ENCODE measurements at regions not wholly inside any gene's neighbourhood (a gene's known extent, or its start where the extent isn't known, plus 50 kb on each side); places are given as distances from the start of the nearest gene placed in this dataset.
"Not testable (repeated sequence)": the region's sequence is repeated elsewhere in the genome, so short reads cannot be mapped to it uniquely, and the experiment has no call there.

DNA sequence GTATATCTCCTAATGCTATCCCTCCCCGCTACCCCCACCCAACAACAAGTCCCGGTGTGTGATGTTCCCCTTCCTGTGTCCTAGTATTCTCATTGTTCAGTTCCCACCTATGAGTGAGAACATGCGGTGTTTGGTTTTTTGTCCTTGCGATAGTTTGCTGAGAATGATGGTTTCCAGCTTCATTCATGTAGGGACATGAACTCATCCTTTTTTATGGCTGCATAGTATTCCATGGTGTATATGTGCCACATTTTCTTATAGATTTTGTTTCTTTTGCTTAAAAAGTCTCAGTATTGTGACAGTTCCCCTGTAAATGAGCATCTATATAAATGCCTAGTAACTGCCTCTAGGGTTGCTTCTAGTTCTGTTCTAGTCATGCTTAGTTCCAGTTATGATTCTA is 153.0 kb upstream of the EOLA2 start:
- TF ChIP-seq, protein P1, sequence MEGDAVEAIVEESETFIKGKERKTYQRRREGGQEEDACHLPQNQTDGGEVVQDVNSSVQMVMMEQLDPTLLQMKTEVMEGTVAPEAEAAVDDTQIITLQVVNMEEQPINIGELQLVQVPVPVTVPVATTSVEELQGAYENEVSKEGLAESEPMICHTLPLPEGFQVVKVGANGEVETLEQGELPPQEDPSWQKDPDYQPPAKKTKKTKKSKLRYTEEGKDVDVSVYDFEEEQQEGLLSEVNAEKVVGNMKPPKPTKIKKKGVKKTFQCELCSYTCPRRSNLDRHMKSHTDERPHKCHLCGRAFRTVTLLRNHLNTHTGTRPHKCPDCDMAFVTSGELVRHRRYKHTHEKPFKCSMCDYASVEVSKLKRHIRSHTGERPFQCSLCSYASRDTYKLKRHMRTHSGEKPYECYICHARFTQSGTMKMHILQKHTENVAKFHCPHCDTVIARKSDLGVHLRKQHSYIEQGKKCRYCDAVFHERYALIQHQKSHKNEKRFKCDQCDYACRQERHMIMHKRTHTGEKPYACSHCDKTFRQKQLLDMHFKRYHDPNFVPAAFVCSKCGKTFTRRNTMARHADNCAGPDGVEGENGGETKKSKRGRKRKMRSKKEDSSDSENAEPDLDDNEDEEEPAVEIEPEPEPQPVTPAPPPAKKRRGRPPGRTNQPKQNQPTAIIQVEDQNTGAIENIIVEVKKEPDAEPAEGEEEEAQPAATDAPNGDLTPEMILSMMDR (IDR thresholded peaks at IDR 0.05; ENCODE audit: low read length), result not testable (repeated sequence)
- TF ChIP-seq EZH2phosphoT487 (IDR thresholded peaks at IDR 0.05; ENCODE audit: low read length), result not testable (repeated sequence)

Measured in MM.1S (cell line).